Epithelial cell of proximal tubule (primary cell): ENCODE measurements at regions not wholly inside any gene's neighbourhood (a gene's known extent, or its start where the extent isn't known, plus 50 kb on each side); places are given as distances from the start of the nearest gene placed in this dataset.

ENCODE experiments used
- DNase-seq: peaks from one replicate; pipeline ENCODE4 v3.0.0-alpha.2; 2011; ENCODE audit warnings: low read depth
- H3K4me3 ChIP-seq: 2 replicates; pipeline ENCODE4 v1.5.1; 2011; ENCODE audit warnings: low read depth, mild to moderate bottlenecking, low read length
- CTCF ChIP-seq: conservative IDR thresholded peaks from 2 replicates; pipeline ENCODE4 v1.5.1; 2012; ENCODE audit warnings: low read depth, mild to moderate bottlenecking, low read length

DNA sequence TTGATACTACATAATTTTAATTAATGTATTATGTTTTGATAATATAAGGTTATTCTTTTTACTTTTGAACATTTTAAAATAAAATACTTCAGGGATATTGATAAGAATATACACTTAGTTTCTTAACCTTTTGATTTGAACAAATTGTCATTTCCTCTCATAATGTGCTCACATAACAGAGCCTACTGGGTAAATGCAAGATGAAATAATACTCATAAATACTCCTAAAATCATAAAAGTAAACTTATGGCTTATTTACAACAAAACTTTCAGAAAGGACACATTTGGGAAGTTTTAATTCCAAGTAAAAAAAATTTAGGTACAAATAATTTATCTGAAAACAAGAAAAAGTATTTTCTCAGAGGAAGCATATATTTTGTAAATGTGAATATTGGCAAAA, 101.6 kb upstream of the ABCB5 start:
- no peak for DNase-seq
- no peak for TF ChIP-seq CTCF
- no peak overlapping the region for H3K4me3 ChIP-seq

GRCh38 chr7:20514364-20514763, 101.1 kb upstream of the ABCB5 start:
- TF ChIP-seq CTCF, result no peak
- peak; percentile 50 for DNase-seq
- no peak overlapping the region for H3K4me3 ChIP-seq

- no peak for DNase-seq
- H3K4me3 ChIP-seq, result no peak overlapping the region
- TF ChIP-seq CTCF, result no peak
Measured at GRCh38 chr7:20519645-20520044, 95.8 kb upstream of the ABCB5 start.

DNA sequence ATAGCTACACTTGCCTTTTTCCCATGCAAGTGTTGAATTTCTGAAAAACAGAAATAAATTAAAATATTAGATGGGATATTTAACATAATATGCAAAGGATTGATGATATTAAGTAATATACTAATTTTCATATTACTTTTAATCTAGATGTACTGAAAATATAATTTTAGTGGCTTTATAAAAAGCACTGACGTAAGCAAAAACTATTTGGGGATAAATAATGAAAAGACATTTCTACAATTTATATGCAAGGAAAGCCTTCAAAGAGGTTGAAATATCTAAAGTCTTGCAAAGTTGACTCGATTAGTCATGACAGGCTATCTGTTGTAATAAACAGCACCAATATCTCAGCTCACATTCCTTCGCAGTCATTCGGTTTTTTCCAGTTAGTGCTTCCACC, 94.9 kb upstream of the ABCB5 start:
- DNase-seq, result no peak
- no peak for TF ChIP-seq CTCF
- no peak overlapping the region for H3K4me3 ChIP-seq

DNA sequence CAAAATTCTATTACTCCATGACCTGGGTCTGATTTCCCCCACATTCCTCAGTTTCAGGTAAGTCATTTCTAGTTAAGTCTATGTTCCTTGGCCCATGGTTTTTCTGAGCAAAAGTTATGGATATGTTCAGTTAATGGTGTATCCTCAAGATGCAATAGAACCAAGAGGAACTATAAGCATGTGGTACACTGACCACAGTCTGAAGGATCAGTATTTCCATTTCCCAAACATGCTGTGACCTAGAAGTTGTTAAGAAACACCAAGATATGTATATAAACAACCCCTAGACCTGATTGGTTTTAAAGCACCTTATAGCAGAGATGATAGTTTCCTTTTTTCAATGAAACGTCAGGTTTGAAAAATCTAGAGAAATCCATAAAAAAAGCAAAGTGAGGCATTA, 94.2 kb upstream of the ABCB5 start:
- TF ChIP-seq CTCF, result no peak
- no peak for DNase-seq
- H3K4me3 ChIP-seq, result no peak overlapping the region

GRCh38 chr7:20529260-20529659, 86.2 kb upstream of the ABCB5 start:
- TF ChIP-seq CTCF, result no peak
- H3K4me3 ChIP-seq, result no peak overlapping the region
- no peak for DNase-seq

- DNase-seq, result no peak
- TF ChIP-seq CTCF, result no peak
- no peak overlapping the region for H3K4me3 ChIP-seq
Measured at GRCh38 chr7:20532890-20533289, 82.6 kb upstream of the ABCB5 start.
